MM.1S (cell line): ENCODE measurements at regions not wholly inside any gene's neighbourhood (a gene's known extent, or its start where the extent isn't known, plus 50 kb on each side); places are given as distances from the start of the nearest gene placed in this dataset.

Source experiments
- CTCF ChIP-seq: fragments of 300-600 bp; sonication (generic); IDR thresholded peaks from 2 replicates; pipeline ENCODE4 v1.5.1; 2016; ENCODE audit warnings: antibody characterized with exemption, low read length, mixed read lengths
- EZH2 ChIP-seq: fragments of 300-600 bp; sonication (generic); optimal IDR thresholded peaks from 2 replicates; pipeline ENCODE3; 2017; ENCODE audit warnings: low read depth, mild to moderate bottlenecking, antibody characterized with exemption, low read length, mixed read lengths
- EZH2phosphoT487 ChIP-seq: fragments of 300-600 bp; sonication (generic); IDR thresholded peaks from 2 replicates; pipeline ENCODE4 v1.6.1; 2018; ENCODE audit warnings: antibody characterized with exemption, low read length

GRCh38 chr17:51475730-51476129 is 215.4 kb downstream of the UTP18 start:
- TF ChIP-seq CTCF (no peak), EZH2 (no peak), EZH2phosphoT487 (no peak)
